HG02981 (cell line): ENCODE measurements at regions not wholly inside any gene's neighbourhood (a gene's known extent, or its start where the extent isn't known, plus 50 kb on each side); places are given as distances from the start of the nearest gene placed in this dataset.

Experiments used
- ATAC-seq: cut with Tn5 transposase; IDR thresholded peaks from one replicate; pipeline ENCODE4 v1.9.1; 2021; ENCODE audit warnings: mild to moderate bottlenecking, moderate library complexity; ENCODE audit not compliant: unreplicated experiment

DNA sequence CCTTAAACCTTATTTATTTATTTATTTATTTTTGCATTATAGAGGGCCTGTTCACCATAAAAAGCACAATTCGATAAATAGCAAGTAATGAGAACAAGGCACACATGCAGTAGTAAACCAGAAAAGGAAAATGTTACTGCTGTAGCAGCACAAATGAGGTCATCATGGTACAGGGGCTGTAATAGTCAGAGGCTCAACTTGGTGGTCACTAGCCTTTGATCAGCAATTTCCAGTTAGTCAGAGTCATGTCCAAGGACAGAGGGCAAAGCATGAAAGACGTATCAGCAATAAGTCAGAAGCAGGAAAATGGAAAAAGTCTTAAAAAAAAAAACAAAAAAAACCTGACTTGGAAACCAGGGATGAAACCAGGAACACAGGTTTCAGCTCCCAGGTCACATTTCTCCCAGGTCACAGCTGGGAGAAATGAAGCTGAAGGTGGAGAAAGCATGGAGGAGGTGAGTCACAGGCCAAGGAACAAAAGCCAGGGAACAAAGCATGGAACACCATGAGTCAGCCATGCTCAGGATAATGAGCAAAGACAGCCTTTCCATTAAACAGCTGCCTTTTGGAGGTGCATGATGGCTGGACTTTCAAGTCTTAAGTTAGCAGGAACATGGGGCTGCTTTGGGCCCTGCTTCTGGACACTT lies 556.3 kb downstream of the LTN1 start:
- ATAC-seq: no peak

DNA sequence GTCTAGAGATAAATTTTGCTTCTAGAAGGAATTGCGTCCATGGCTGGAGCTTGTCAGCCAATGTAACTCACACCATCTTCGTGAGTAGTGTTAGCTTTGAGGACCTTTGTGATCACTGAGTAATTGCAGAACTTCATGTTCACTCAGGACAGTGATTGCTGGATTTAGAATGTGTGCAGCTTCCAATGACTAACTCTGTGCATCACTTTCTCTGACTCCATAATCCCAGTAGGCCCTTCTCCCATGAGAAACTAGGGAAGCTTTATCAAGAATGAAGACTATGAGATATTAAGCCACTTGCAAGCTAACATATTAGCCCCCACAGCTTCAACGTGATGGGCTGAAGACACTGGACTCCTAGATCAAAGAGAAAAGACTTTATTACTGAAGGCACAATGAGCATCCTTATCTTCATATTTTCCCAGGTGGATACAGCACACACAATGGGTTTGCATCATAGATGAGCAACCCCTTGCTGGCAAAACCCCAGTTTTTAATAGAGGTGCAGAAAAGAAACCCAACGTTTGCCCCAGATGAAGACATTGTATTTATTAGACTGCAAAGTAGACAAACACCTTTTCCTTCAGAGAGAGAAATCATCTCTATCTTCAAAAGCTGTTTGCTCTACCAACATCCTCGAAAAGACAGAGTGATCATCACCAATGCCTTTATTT lies 561.0 kb downstream of the LTN1 start:
- ATAC-seq: no peak

- no peak for ATAC-seq
Measured at GRCh38 chr21:28431022-28431421, 561.7 kb downstream of the LTN1 start.

- no peak for ATAC-seq
Measured at GRCh38 chr21:28429161-28429560, 563.5 kb downstream of the LTN1 start.

- no peak for ATAC-seq
Measured at GRCh38 chr21:28427394-28428022, 565.2 kb downstream of the LTN1 start.

- ATAC-seq: no peak
Measured at GRCh38 chr21:28426545-28426944, 566.1 kb downstream of the LTN1 start.

DNA sequence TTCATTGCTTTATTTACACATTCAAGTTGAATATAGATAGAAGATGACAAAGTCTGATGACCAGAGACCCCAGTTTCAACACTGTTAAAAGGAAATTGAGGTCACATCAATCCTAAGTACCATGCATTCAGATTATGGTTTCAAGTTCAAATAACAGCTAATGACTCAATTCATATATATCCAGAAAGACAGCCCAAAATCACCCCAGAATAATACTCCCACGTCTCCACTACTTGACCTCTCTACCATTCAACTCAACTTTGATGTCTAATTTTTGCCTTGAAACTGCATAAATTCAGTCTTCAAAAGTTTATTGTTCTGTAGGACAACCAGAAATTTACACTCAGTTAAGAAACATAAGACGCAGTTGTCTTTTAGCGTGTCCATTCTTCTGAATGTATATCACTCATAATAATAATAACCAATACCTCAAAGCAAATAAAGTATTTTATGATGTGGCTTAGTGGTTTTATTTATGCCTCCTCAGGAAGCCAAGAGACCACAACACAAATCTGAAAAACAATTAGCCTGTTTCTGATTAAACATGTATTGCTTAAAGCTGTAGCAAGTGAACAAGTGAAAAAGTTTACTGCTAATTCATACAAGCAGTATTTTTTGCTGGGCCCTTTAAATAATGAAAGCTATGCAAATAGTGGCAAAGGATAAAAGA lies 569.0 kb downstream of the LTN1 start:
- no peak for ATAC-seq

GRCh38 chr21:28421716-28422524 lies 570.8 kb downstream of the LTN1 start:
- no peak for ATAC-seq

GRCh38 chr21:28419811-28420210 lies 572.9 kb downstream of the LTN1 start:
- no peak for ATAC-seq

DNA sequence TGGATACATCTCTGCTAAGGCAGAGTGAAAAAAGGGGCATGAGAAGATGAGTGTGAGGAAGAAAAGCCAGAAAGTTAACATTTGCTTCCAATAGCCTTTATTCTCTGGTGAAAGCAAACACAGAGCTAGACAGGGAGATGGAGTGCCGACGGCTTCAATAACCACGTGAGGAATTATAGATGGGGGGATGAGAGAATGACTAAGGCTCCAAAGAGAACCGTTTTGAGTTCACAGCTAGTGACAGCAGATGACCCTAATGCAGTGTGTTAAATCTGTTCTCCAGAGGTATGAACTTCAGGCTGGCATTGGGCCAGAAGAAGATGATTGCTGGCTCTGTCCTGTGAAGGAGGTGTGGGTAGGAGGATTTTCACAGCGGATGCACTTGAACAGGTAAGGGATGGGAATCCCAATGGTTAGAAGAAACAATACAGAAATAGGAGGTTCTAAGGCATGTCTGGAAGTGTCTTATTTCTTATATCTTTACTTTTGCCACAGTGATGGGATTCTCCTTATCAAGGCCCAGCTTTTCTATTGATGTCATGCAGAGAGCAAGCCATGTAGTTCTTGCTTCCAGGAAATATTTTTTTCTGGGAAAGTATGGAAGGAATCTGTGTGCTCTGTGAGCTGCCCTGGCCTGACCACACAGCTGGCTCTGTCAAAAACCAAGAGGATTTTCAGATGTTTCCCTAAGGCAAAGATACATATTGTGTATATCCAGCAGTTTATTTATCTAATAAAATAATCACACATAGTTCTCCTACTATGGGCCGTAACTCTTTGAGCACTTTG lies 573.8 kb downstream of the LTN1 start:
- ATAC-seq: no peak

DNA sequence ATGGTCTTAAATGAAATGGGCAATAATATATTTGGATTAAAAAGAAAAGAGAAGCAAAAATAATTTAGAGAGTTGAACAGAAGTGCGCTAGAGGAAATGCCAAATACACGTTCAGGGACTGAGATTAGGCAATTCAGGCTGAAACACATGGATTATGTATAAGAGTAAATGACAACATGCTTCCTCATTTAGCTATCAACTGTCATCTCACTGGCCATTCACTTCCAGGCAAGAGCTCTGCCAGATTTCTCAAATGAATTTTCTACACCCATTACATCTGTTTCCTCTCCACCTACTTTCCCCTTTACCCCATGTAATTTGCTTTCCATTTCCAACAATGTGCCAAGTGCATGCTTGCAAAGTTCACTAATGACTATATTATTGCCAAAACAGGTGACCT lies 582.4 kb downstream of the LTN1 start:
- ATAC-seq: no peak

GRCh38 chr21:28402616-28402989 lies 590.1 kb downstream of the LTN1 start:
- ATAC-seq: no peak

DNA sequence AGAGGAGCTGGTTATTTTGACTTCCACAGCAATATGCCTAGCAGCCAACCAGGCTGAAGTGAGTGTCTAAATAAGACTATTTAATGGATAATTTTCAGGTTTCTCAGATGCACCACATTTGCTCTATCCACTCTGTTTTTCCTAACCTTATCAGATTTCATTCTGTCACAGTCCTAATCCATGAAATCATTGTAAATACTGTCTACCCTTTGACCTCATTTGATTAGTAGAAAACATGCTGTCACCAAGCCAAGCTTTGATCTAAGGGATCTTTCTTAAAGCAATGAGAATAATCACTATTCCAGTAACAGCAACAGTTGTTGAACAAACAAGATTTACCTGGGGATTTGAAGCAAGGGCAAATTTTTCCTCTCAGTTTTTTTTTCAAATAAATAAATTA lies 595.6 kb downstream of the LTN1 start:
- ATAC-seq: no peak

DNA sequence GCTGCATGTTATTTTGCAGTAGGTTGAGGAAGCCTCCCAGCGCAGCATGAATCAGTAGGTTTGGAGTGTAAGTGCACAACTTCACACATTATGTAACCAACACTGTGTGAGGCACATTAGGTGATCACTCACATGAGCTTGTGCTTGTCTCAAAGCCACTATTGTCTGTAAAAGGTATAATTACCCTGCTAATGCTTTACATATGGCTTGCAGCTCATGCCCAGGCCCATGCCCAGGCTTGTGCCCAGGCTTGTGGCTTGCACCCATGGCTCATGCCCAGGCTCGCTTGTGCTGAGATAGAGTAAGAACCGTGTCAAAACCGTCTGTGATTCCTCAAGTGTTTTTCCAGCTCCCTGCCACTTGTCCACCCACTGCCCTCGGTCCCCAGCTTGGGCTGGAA lies 596.3 kb downstream of the LTN1 start:
- ATAC-seq: no peak

DNA sequence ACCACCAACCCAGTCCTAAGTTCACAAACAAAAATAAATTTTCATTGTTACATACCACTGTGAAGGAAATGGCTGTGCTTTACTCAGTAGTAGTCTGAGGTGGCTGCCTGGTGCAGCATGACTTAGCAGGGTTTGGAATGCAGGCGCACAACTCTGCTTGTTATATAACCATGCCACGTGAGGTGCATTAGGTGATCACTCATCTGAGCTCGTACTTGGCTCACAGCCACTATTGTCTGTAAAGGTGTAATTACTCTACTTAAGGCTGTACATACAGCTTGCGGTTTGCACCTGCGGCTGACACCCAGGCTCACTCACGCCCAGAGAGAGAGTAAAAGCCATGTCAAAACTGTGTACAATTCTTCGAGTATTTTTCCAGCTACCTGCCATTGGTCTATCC lies 599.4 kb downstream of the LTN1 start:
- no peak for ATAC-seq

- ATAC-seq: no peak
Measured at GRCh38 chr21:28391938-28392849, 600.5 kb downstream of the LTN1 start.

- ATAC-seq: no peak
Measured at GRCh38 chr21:28387220-28387619, 605.5 kb downstream of the LTN1 start.

DNA sequence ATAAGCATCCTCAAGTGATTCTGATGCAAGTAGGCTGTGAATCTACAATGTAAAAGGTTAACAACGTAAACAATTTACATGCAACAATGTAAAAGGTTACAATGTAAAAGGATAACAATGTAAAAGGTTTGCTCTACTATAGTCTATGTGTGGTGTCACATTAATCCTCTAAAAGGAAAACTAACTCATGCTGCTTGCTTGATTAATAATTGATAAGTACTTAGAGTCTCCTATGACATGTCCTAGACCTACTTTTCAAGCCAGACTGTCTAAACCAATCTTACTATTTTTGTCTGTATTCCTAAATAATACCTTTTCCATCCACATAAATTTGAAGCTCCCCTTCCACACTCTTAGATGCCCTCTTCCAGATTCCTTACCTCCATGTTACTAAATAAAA lies 606.8 kb downstream of the LTN1 start:
- no peak for ATAC-seq
